ENCODE measurements at regions not wholly inside any gene's neighbourhood (a gene's known extent, or its start where the extent isn't known, plus 50 kb on each side); places are given as distances from the start of the nearest gene placed in this dataset.

DNA sequence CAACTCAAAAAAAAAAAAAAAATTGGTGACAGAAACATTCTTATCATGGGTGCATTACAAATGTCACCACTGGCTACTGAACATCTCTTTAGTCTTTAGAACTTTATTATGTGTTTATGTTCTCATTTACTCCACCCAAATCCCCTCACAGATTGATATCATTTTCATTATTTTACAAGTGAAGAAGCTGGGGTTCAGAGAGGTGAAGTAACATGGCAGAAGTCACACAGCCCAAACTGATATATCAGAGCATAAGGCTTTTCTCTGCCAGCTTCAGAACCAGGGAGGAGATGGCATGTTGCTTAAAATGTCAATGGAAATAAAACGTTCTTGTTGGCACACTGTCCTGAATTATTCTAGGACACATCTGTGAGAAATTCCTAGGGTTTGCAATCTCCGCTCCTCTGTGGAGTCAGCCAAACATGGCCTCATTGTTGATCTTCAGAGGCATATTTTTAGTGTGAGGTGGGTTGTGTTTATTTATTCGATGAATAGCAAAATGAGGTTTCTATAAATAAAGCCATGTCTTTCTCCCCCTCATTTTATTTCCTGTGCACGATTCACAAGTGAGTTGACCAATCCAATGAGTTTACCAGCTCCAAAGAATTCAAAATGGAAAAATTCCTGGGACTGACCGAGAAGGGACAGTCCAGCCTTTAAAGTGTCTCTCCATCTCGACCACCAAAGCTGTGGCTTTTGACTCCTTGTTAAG lies 72.9 kb upstream of the ANO1 start:
- TF ChIP-seq, protein P1, sequence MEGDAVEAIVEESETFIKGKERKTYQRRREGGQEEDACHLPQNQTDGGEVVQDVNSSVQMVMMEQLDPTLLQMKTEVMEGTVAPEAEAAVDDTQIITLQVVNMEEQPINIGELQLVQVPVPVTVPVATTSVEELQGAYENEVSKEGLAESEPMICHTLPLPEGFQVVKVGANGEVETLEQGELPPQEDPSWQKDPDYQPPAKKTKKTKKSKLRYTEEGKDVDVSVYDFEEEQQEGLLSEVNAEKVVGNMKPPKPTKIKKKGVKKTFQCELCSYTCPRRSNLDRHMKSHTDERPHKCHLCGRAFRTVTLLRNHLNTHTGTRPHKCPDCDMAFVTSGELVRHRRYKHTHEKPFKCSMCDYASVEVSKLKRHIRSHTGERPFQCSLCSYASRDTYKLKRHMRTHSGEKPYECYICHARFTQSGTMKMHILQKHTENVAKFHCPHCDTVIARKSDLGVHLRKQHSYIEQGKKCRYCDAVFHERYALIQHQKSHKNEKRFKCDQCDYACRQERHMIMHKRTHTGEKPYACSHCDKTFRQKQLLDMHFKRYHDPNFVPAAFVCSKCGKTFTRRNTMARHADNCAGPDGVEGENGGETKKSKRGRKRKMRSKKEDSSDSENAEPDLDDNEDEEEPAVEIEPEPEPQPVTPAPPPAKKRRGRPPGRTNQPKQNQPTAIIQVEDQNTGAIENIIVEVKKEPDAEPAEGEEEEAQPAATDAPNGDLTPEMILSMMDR (IDR thresholded peaks at IDR 0.05; ENCODE audit: insufficient read depth, low read depth, low read length): no peak
- no peak for TF ChIP-seq EZH2 (IDR thresholded peaks at IDR 0.05; ENCODE audit: insufficient read depth, low read length)
